ENCODE measurements at regions not wholly inside any gene's neighbourhood (a gene's known extent, or its start where the extent isn't known, plus 50 kb on each side); places are given as distances from the start of the nearest gene placed in this dataset.
"Not testable (repeated sequence)": the region's sequence is repeated elsewhere in the genome, so short reads cannot be mapped to it uniquely, and the experiment has no call there.

DNA sequence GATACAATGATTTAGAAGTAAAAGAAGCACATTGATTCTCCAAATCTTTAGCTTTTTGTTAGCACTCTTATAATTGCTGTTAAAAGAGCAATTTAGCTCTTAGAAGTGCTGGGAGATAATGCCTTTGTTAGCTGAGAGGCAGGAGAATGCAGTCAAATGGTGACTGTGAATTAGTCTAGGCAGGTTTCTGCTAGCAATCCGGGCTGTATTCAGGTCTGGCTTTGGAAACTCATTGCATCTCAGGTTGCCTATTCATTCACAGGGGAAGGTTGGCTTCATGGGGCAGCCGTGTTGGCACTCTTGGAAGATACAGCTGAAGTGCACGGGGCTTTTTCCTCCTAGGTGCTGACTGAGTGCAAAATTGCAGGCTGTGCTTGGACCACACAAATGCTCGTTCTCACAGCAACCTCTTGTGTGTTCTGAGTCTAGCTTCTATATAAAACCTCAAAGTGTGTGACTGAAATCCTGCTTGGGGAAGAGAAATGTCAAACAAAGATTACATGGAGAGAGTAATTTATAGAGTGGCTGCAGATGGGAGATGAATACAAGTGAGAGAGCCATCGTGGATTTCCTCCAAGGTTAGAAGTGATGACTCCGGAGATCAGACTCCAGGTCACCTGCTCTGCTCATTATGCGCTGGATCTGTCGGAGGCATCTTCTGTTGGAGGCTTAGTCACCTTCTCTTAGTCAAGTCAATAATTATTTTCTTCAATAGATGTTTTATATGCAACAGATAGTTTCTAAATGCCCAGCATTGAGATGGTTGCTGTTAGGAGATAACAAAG, 167.8 kb downstream of the PMAIP1 start:
- no peaks in the 10 kb centered on the region for H3K36me3 ChIP-seq (ENCODE audit: control insufficient read depth, insufficient read depth, low read length)
- WGBS (ENCODE audit: insufficient coverage): 31% methylated on average over 5 of the region's 8 CpGs
- H3K27ac ChIP-seq (ENCODE audit: low read length): no peak overlapping the region
- no peaks in the 10 kb centered on the region for H3K27me3 ChIP-seq (ENCODE audit: control insufficient read depth, insufficient read depth, low read length)
- H3K4me3 ChIP-seq (ENCODE audit: low read length): no peak overlapping the region
- no peak for DNase-seq
- H3K4me1 ChIP-seq (ENCODE audit: control insufficient read depth, insufficient read depth, low read length): no peaks in the 10 kb centered on the region
- H3K9me3 ChIP-seq (replicated peaks; ENCODE audit: control insufficient read depth, low read depth, low read length): no peaks in the 10 kb centered on the region

GRCh38 chr18:60066219-60066975, 166.6 kb downstream of the PMAIP1 start:
- DNase-seq: no peak
- Histone ChIP-seq H3K4me1 (ENCODE audit: control insufficient read depth, insufficient read depth, low read length) (no peaks in the 10 kb centered on the region), H3K9me3 (replicated peaks; ENCODE audit: control insufficient read depth, low read depth, low read length) (no peaks in the 10 kb centered on the region), H3K27me3 (ENCODE audit: control insufficient read depth, insufficient read depth, low read length) (no peaks in the 10 kb centered on the region), H3K27ac (ENCODE audit: low read length) (no peak overlapping the region), H3K4me3 (ENCODE audit: low read length) (no peak overlapping the region), H3K36me3 (ENCODE audit: control insufficient read depth, insufficient read depth, low read length) (no peaks in the 10 kb centered on the region)
- 92% methylated on average over 2 of the region's 8 CpGs for whole genome bisulfite sequencing (ENCODE audit: insufficient coverage)

- Histone ChIP-seq H3K27me3 (ENCODE audit: control insufficient read depth, insufficient read depth, low read length) (no peaks in the 10 kb centered on the region), H3K36me3 (ENCODE audit: control insufficient read depth, insufficient read depth, low read length) (no peaks in the 10 kb centered on the region), H3K27ac (ENCODE audit: low read length) (no peak overlapping the region), H3K4me3 (ENCODE audit: low read length) (no peak overlapping the region), H3K4me1 (ENCODE audit: control insufficient read depth, insufficient read depth, low read length) (no peaks in the 10 kb centered on the region), H3K9me3 (replicated peaks; ENCODE audit: control insufficient read depth, low read depth, low read length) (no peaks in the 10 kb centered on the region)
- 80% methylated on average over 1 of the region's 1 CpG for WGBS (ENCODE audit: insufficient coverage)
- no peak for DNase-seq
Measured at GRCh38 chr18:60064271-60064670, 164.5 kb downstream of the PMAIP1 start.

DNA sequence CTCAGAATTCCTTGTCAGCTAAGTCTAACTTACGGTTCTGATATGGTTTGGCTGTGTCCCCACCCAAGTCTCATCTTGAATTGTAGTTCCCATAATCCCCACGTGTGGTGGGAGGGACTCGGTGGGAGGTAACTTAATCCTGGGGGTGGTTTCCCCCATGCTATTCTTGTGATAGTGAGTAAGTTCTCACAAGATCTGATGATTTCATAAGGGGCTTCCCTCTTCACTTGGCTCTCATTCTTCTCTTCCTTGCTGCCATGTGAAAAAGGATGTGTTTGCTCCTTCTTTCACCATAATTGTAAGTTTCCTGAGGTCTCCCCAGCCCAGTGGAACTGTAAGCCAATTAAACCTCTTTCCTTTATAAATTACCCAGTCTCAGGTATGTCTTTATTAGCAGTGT, 163.0 kb downstream of the PMAIP1 start:
- H3K36me3 ChIP-seq (ENCODE audit: control insufficient read depth, insufficient read depth, low read length); H3K4me3 ChIP-seq (ENCODE audit: low read length); H3K4me1 ChIP-seq (ENCODE audit: control insufficient read depth, insufficient read depth, low read length); DNase-seq; H3K27me3 ChIP-seq (ENCODE audit: control insufficient read depth, insufficient read depth, low read length); H3K9me3 ChIP-seq (replicated peaks; ENCODE audit: control insufficient read depth, low read depth, low read length); H3K27ac ChIP-seq (ENCODE audit: low read length): not testable (repeated sequence)
- no CpG with 5 or more reads among the region's 3 CpGs for WGBS (ENCODE audit: insufficient coverage)

DNA sequence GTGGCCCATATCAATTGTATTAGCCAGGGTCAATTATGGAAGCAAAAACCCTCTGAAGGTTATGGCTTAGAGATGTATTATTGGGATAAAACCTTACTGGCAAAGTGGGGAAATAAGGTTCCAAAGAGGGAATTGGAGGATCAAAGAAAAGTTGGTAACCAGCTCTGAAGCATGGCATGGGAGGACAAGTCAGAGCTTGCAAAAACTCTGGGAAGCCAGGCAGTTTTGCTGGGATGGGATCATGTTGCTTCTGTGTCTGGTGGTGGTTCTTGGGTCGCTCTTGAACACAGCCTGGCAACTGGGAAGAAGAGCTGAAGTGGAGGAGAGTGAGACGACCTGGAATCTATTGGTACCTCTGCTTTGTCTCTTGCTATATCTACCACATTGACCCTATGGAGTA, 162.6 kb downstream of the PMAIP1 start:
- no peaks in the 10 kb centered on the region for H3K27me3 ChIP-seq (ENCODE audit: control insufficient read depth, insufficient read depth, low read length)
- no peaks in the 10 kb centered on the region for H3K9me3 ChIP-seq (replicated peaks; ENCODE audit: control insufficient read depth, low read depth, low read length)
- no peaks in the 10 kb centered on the region for H3K36me3 ChIP-seq (ENCODE audit: control insufficient read depth, insufficient read depth, low read length)
- no CpG with 5 or more reads among the region's 2 CpGs for WGBS (ENCODE audit: insufficient coverage)
- no peak overlapping the region for H3K4me3 ChIP-seq (ENCODE audit: low read length)
- no peak overlapping the region for H3K27ac ChIP-seq (ENCODE audit: low read length)
- no peaks in the 10 kb centered on the region for H3K4me1 ChIP-seq (ENCODE audit: control insufficient read depth, insufficient read depth, low read length)
- DNase-seq: no peak

GRCh38 chr18:60060578-60060977, 160.8 kb downstream of the PMAIP1 start:
- H3K4me3 ChIP-seq (ENCODE audit: low read length): no peak overlapping the region
- no peaks in the 10 kb centered on the region for H3K36me3 ChIP-seq (ENCODE audit: control insufficient read depth, insufficient read depth, low read length)
- no peak overlapping the region for H3K27ac ChIP-seq (ENCODE audit: low read length)
- no peaks in the 10 kb centered on the region for H3K4me1 ChIP-seq (ENCODE audit: control insufficient read depth, insufficient read depth, low read length)
- no peaks in the 10 kb centered on the region for H3K27me3 ChIP-seq (ENCODE audit: control insufficient read depth, insufficient read depth, low read length)
- no peak for DNase-seq
- WGBS (ENCODE audit: insufficient coverage): 86% methylated on average over 2 of the region's 3 CpGs
- no peaks in the 10 kb centered on the region for H3K9me3 ChIP-seq (replicated peaks; ENCODE audit: control insufficient read depth, low read depth, low read length)

GRCh38 chr18:60060026-60060425, 160.2 kb downstream of the PMAIP1 start:
- Histone ChIP-seq H3K36me3 (ENCODE audit: control insufficient read depth, insufficient read depth, low read length) (no peaks in the 10 kb centered on the region), H3K9me3 (replicated peaks; ENCODE audit: control insufficient read depth, low read depth, low read length) (no peaks in the 10 kb centered on the region), H3K27ac (ENCODE audit: low read length) (no peak overlapping the region), H3K4me1 (ENCODE audit: control insufficient read depth, insufficient read depth, low read length) (no peaks in the 10 kb centered on the region), H3K4me3 (ENCODE audit: low read length) (no peak overlapping the region), H3K27me3 (ENCODE audit: control insufficient read depth, insufficient read depth, low read length) (no peaks in the 10 kb centered on the region)
- WGBS (ENCODE audit: insufficient coverage): no CpG with 5 or more reads among the region's 1 CpG
- DNase-seq: no peak

DNA sequence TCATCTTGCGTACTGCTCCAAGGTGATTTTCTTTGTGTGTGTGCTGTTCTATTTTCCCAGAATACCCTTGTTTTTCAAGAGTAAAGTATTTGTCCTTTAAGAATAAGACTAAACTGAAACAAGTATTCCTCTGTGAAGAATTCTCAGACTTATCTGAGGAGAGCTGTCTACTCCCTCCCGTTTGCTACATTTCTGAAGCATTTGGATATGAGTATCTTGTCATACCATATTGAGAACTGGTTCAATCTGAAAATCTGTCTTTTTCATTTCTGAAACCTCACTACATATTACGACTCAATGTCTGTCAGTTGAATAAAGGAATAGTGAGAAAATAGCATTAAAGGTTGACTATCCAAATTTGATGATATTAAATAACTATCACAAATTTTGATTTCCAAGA, 159.4 kb downstream of the PMAIP1 start:
- H3K27me3 ChIP-seq (ENCODE audit: control insufficient read depth, insufficient read depth, low read length): no peaks in the 10 kb centered on the region
- H3K9me3 ChIP-seq (replicated peaks; ENCODE audit: control insufficient read depth, low read depth, low read length): no peaks in the 10 kb centered on the region
- no CpG with 5 or more reads among the region's 3 CpGs for WGBS (ENCODE audit: insufficient coverage)
- H3K36me3 ChIP-seq (ENCODE audit: control insufficient read depth, insufficient read depth, low read length): no peaks in the 10 kb centered on the region
- no peaks in the 10 kb centered on the region for H3K4me1 ChIP-seq (ENCODE audit: control insufficient read depth, insufficient read depth, low read length)
- H3K4me3 ChIP-seq (ENCODE audit: low read length): no peak overlapping the region
- no peak for DNase-seq
- no peak overlapping the region for H3K27ac ChIP-seq (ENCODE audit: low read length)

DNA sequence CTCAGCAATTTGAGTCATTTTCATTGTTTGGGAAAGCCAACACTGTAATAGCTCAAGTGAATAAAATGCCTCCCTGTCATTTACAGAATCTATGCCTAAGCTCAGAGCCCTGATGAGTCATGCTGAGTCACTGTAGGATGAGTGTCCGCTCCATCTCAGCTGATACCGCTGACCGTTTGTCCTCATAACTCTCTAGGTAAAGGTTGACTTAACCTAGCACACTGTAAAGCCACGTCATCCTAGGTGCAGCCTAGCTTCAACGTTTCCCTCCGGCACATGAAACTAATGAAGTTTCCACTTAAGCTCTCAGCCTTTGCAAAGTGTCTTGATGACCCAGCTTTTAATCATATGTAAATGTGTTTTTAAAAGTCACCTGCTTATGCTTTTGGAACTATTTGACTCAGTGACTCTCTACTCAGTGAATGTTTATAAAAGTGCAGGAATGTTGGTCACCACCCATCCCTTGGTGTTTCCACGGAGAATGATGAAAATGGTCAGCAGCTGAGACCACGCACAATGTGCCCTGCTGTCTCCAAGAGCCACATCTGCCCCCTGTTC, 154.0 kb downstream of the PMAIP1 start:
- 94% methylated on average over 3 of the region's 8 CpGs for WGBS (ENCODE audit: insufficient coverage)
- no peak overlapping the region for H3K4me3 ChIP-seq (ENCODE audit: low read length)
- no peak overlapping the region for H3K27ac ChIP-seq (ENCODE audit: low read length)
- no peaks in the 10 kb centered on the region for H3K4me1 ChIP-seq (ENCODE audit: control insufficient read depth, insufficient read depth, low read length)
- no peaks in the 10 kb centered on the region for H3K9me3 ChIP-seq (replicated peaks; ENCODE audit: control insufficient read depth, low read depth, low read length)
- H3K27me3 ChIP-seq (ENCODE audit: control insufficient read depth, insufficient read depth, low read length): no peaks in the 10 kb centered on the region
- H3K36me3 ChIP-seq (ENCODE audit: control insufficient read depth, insufficient read depth, low read length): no peaks in the 10 kb centered on the region
- no peak for DNase-seq

GRCh38 chr18:60050821-60051220, 151.0 kb downstream of the PMAIP1 start:
- Histone ChIP-seq H3K36me3 (ENCODE audit: control insufficient read depth, insufficient read depth, low read length) (no peaks in the 10 kb centered on the region), H3K9me3 (replicated peaks; ENCODE audit: control insufficient read depth, low read depth, low read length) (no peaks in the 10 kb centered on the region), H3K4me1 (ENCODE audit: control insufficient read depth, insufficient read depth, low read length) (no peaks in the 10 kb centered on the region), H3K4me3 (ENCODE audit: low read length) (no peak overlapping the region), H3K27ac (ENCODE audit: low read length) (no peak overlapping the region), H3K27me3 (ENCODE audit: control insufficient read depth, insufficient read depth, low read length) (no peaks in the 10 kb centered on the region)
- WGBS (ENCODE audit: insufficient coverage): no CpG with 5 or more reads among the region's 1 CpG
- no peak for DNase-seq

Data from muscle of leg (tissue), 3 donors.